Endodermal cell (in vitro differentiated cells): ENCODE measurements at regions not wholly inside any gene's neighbourhood (a gene's known extent, or its start where the extent isn't known, plus 50 kb on each side); places are given as distances from the start of the nearest gene placed in this dataset.

Experiments used
- DNase-seq: peaks from one replicate; pipeline ENCODE4 v3.0.0-alpha.2; 2017
- H3K27ac ChIP-seq: 2 replicates; pipeline ENCODE4 v1.5.1; 2013; ENCODE audit warnings: mild to moderate bottlenecking, low read depth, low read length, moderate library complexity
- H3K27me3 ChIP-seq: 2 replicates; pipeline ENCODE4 v1.6.1; 2013; ENCODE audit warnings: mild to moderate bottlenecking, low read length, moderate library complexity; ENCODE audit not compliant: insufficient read depth, control insufficient read depth, poor library complexity, severe bottlenecking
- H3K36me3 ChIP-seq: 2 replicates; pipeline ENCODE4 v1.7.0; 2013; ENCODE audit warnings: mild to moderate bottlenecking, low read length, moderate library complexity; ENCODE audit not compliant: control insufficient read depth, insufficient read depth
- H3K4me1 ChIP-seq: one replicate; pipeline ENCODE4 v1.7.0; 2013; ENCODE audit warnings: low read length; ENCODE audit not compliant: control insufficient read depth, insufficient read depth
- H3K4me3 ChIP-seq: 2 replicates; pipeline ENCODE4 v1.5.1; 2013; ENCODE audit warnings: mild to moderate bottlenecking, low read length, moderate library complexity
- H3K9ac ChIP-seq: 2 replicates; pipeline ENCODE4 v1.6.1; 2013; ENCODE audit warnings: mild to moderate bottlenecking, low read length, moderate library complexity; ENCODE audit not compliant: poor library complexity, severe bottlenecking; ENCODE audit errors: extremely low read depth
- H3K9me3 ChIP-seq: 2 replicates; pipeline ENCODE4 v1.6.1; 2013; ENCODE audit warnings: mild to moderate bottlenecking, low read length, moderate library complexity; ENCODE audit not compliant: control insufficient read depth
- H3K27ac Mint-ChIP-seq: 2 replicates; pipeline ENCODE4 v1.8.0; 2020; ENCODE audit warnings: mixed read lengths
- H3K27me3 Mint-ChIP-seq: 2 replicates; pipeline ENCODE4 v1.8.0; 2021; ENCODE audit warnings: mild to moderate bottlenecking, mixed read lengths; ENCODE audit not compliant: insufficient read depth
- H3K36me3 Mint-ChIP-seq: 2 replicates; pipeline ENCODE4 v1.8.0; 2020; ENCODE audit warnings: low read depth, mixed read lengths
- H3K4me1 Mint-ChIP-seq: 2 replicates; pipeline ENCODE4 v1.8.0; 2020; ENCODE audit warnings: mixed read lengths
- H3K4me3 Mint-ChIP-seq: 2 replicates; pipeline ENCODE4 v1.8.0; 2020; ENCODE audit warnings: mild to moderate bottlenecking, moderate library complexity, mixed read lengths
- H3K9me3 Mint-ChIP-seq: 2 replicates; pipeline ENCODE4 v1.8.0; 2020; ENCODE audit warnings: mild to moderate bottlenecking, mixed read lengths
- WGBS, 2 experiments: methylation state at CpG; one replicate each; pipeline versions ENCODE4 v1.1.5 to v1.1.7; 2013; ENCODE audit warnings: missing lambda C conversion rate in 2 of 2, mixed read lengths in 1 of 2; ENCODE audit not compliant: insufficient coverage in 1 of 2, insufficient read length in 1 of 2; 5-methylcytosine and 5-hydroxymethylcytosine counted together
- TF ChIP-seq, protein P1 (sequence below): fragments of 200-600 bp; sonication (generic); conservative IDR thresholded peaks from 2 replicates; pipeline ENCODE4 v1.5.0; 2021; ENCODE audit warnings: antibody characterized with exemption, mild to moderate bottlenecking

DNA sequence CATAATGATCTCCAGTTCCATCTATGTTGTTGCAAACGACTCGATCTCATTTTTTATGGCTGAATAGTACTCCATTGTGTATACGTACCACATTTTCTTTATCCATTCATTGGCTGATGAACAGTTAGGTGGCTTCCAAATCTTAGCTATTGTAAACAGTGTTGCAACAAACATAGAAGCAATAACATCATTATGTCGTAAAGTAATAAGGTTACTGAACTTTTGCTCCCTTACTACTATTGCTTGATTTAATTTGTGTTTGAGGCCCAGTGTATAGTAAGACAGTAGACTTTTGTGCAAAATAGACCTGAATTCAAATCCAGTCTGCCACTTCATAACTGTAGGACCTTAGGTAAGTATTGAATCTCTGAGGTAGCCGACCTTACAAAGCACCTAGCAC lies 200.1 kb upstream of the CELF2 start:
- Mint-ChIP-seq H3K9me3 (peaks cover 19% of the 10 kb centered on the region), H3K27me3 (peaks cover 7% of the 10 kb centered on the region), H3K4me1 (peaks cover 4% of the 10 kb centered on the region), H3K36me3 (peaks cover 5% of the 10 kb centered on the region), H3K4me3 (no peak overlapping the region), H3K27ac (no peak overlapping the region)
- Histone ChIP-seq H3K4me1 (no peaks in the 10 kb centered on the region), H3K9ac (no peak overlapping the region), H3K9me3 (peaks cover 5% of the 10 kb centered on the region), H3K4me3 (no peak overlapping the region), H3K36me3 (no peaks in the 10 kb centered on the region), H3K27ac (no peak overlapping the region), H3K27me3 (no peaks in the 10 kb centered on the region)
- TF ChIP-seq, protein P1, sequence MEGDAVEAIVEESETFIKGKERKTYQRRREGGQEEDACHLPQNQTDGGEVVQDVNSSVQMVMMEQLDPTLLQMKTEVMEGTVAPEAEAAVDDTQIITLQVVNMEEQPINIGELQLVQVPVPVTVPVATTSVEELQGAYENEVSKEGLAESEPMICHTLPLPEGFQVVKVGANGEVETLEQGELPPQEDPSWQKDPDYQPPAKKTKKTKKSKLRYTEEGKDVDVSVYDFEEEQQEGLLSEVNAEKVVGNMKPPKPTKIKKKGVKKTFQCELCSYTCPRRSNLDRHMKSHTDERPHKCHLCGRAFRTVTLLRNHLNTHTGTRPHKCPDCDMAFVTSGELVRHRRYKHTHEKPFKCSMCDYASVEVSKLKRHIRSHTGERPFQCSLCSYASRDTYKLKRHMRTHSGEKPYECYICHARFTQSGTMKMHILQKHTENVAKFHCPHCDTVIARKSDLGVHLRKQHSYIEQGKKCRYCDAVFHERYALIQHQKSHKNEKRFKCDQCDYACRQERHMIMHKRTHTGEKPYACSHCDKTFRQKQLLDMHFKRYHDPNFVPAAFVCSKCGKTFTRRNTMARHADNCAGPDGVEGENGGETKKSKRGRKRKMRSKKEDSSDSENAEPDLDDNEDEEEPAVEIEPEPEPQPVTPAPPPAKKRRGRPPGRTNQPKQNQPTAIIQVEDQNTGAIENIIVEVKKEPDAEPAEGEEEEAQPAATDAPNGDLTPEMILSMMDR = no peak
- no peak for DNase-seq
- WGBS, 2 experiments = 87 to 88% methylated on average over 3 to 5 of the region's 5 CpGs

DNA sequence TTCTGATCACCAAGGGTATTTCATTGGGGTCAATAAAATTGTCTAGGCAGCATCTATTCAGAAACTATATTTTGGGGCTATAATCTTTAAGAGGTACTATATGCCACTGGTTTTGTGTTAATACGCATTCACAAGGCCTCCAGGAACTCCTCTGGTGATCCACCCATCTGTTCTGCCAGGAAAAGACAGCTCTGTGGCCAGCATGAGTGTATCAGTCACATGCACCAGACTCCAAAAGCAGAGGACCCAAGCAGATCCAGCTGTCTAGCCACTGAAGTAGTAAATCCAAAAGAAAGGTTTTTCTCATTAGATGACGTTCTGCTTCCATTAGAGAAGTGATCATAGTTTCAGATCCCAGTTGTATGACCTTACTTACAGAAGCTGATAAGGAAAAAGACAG lies 199.6 kb upstream of the CELF2 start:
- Histone ChIP-seq H3K9me3 (peaks cover 5% of the 10 kb centered on the region), H3K27me3 (no peaks in the 10 kb centered on the region), H3K36me3 (no peaks in the 10 kb centered on the region), H3K9ac (no peak overlapping the region), H3K4me3 (no peak overlapping the region), H3K27ac (no peak overlapping the region), H3K4me1 (no peaks in the 10 kb centered on the region)
- H3K4me3 Mint-ChIP-seq = no peak overlapping the region
- peaks cover 4% of the 10 kb centered on the region for H3K4me1 Mint-ChIP-seq
- no peak for DNase-seq
- H3K9me3 Mint-ChIP-seq = peaks cover 19% of the 10 kb centered on the region
- TF ChIP-seq, protein P1 = no peak
- peaks cover 4% of the 10 kb centered on the region for H3K27me3 Mint-ChIP-seq
- H3K27ac Mint-ChIP-seq = no peak overlapping the region
- WGBS, 2 experiments = 97 to 100% methylated on average over 2 of the region's 2 CpGs
- peaks cover 5% of the 10 kb centered on the region for H3K36me3 Mint-ChIP-seq

DNA sequence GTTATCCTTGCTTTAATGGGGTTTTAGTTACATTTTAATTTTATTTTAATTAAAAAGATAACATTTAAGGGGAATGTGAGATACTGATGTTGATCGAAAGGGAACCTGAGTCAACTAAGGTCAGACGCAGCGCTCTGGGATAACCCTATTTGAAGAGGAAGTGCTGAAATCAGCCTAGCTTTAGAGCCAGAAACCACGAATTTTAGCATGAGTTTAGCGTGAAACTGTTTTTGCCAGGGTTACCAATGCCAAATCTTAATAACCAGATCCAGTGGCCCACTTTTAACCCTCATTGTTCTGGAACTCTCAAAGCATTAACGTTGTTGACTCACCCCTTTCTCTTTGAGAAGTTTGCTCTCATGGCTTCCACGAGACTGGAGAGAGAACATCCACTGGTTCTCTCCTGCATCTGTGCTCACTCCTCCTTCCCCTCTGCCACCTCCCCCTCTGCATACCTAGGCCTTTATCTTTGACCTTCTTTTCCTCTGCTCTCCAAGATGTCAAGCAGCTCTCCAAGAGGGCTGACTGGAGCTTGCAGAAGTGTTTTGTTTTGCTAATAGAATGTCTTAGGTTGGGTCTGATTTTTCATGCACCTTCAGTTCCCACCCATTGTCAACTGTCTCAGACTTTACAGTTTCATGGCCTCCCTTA lies 198.3 kb upstream of the CELF2 start:
- H3K4me3 Mint-ChIP-seq = no peak overlapping the region
- H3K27ac Mint-ChIP-seq = no peak overlapping the region
- H3K9ac ChIP-seq = no peak overlapping the region
- TF ChIP-seq, protein P1 = no peak
- H3K27me3 Mint-ChIP-seq = peaks cover 1% of the 10 kb centered on the region
- peaks cover 19% of the 10 kb centered on the region for H3K9me3 Mint-ChIP-seq
- H3K4me1 Mint-ChIP-seq = peaks cover 10% of the 10 kb centered on the region
- peaks cover 5% of the 10 kb centered on the region for H3K36me3 Mint-ChIP-seq
- peaks cover 5% of the 10 kb centered on the region for H3K9me3 ChIP-seq
- H3K27ac ChIP-seq = no peak overlapping the region
- H3K27me3 ChIP-seq = no peaks in the 10 kb centered on the region
- H3K36me3 ChIP-seq = no peaks in the 10 kb centered on the region
- no peaks in the 10 kb centered on the region for H3K4me1 ChIP-seq
- H3K4me3 ChIP-seq = no peak overlapping the region
- no peak for DNase-seq
- 93 to 96% methylated on average over 7 of the region's 7 CpGs for WGBS, 2 experiments
